Astrocyte of the spinal cord (primary cell): ENCODE measurements at regions not wholly inside any gene's neighbourhood (a gene's known extent, or its start where the extent isn't known, plus 50 kb on each side); places are given as distances from the start of the nearest gene placed in this dataset.
A peak's percentile ranks its signal among the peaks of the same experiment; 100 is the strongest.

Experiments used
- DNase-seq: peaks from one replicate; pipeline ENCODE4 v3.0.0; 2011; ENCODE audit warnings: low read depth, low spot score
- H3K4me3 ChIP-seq: 2 replicates; pipeline ENCODE4 v1.5.1; 2011; ENCODE audit warnings: low read depth, mild to moderate bottlenecking, low read length, moderate library complexity
- in situ Hi-C: cut with HindIII; loops from 2 replicates; pipeline ENCODE4 v1.10.0; 2017; ENCODE audit warnings: low sequenced_read_pairs
- TF ChIP-seq, protein P1 (sequence below): IDR thresholded peaks from 2 replicates; pipeline ENCODE4 v1.5.1; 2012; ENCODE audit warnings: low read depth, mild to moderate bottlenecking, low read length, inconsistent platforms

DNA sequence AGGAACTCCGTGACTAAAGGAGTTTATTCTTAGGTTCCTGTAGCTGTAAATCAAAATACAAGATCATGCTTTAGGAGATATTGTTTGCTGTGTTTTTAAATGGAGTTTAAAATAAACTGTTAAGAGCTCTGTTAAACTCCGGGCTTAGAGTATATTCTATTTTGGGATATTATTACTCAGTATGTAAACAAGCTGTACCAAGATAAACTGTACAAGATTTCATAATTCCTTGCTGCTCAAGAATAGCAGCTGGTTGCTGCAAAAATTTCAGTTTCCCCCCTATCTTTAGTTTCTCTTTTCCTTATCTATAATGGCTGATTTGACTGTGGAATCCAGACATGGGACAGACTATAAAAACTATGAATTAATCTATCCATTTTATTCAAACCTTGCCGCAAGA, 215.7 kb downstream of the HTR7 start:
- peak; percentile 15 for DNase-seq
- no peak overlapping the region for H3K4me3 ChIP-seq
- TF ChIP-seq, protein P1, sequence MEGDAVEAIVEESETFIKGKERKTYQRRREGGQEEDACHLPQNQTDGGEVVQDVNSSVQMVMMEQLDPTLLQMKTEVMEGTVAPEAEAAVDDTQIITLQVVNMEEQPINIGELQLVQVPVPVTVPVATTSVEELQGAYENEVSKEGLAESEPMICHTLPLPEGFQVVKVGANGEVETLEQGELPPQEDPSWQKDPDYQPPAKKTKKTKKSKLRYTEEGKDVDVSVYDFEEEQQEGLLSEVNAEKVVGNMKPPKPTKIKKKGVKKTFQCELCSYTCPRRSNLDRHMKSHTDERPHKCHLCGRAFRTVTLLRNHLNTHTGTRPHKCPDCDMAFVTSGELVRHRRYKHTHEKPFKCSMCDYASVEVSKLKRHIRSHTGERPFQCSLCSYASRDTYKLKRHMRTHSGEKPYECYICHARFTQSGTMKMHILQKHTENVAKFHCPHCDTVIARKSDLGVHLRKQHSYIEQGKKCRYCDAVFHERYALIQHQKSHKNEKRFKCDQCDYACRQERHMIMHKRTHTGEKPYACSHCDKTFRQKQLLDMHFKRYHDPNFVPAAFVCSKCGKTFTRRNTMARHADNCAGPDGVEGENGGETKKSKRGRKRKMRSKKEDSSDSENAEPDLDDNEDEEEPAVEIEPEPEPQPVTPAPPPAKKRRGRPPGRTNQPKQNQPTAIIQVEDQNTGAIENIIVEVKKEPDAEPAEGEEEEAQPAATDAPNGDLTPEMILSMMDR, result no peak
- in situ Hi-C loops, result no loop called here

DNA sequence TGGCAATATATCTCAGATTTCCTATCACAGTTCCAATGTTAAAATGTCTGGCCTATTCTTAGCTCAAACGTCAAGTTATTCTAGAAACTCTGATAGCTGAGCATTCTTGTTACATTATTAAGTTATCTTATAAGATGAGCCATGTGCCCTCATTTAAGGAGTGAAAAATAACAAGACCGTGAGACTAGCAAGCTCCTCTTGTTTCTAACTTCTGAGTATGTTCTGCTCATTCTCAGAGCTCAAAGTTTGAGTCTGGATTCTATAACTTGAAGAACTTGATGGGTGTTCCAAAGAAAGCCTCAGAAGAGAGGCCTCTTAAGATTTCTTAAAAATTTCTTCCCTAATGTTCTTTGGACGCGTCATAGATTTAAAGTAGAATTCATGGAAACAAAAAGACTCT, 215.2 kb downstream of the HTR7 start:
- H3K4me3 ChIP-seq, result no peak overlapping the region
- TF ChIP-seq, protein P1, result no peak
- in situ Hi-C loops, result no loop called here
- no peak for DNase-seq

DNA sequence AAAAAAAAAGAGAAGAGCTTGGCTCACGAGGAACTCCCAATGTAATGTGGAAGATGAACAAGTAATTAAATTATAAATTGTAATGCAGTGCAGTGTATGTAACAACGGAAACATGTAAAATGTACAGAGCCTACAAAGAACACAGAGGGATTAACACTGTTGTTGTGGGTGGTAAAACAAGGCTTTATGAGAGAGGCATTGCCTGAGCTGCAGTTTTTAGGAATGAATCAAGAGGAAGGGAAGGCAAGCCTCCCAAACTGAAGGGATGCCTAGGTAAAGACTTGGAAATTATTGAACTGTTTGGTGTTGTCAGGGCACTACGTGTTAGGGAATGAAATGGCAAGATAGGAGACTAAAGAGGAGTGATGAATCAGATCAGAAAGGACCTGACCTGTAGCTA, 213.7 kb downstream of the HTR7 start:
- in situ Hi-C loops, result no loop called here
- DNase-seq, result no peak
- TF ChIP-seq, protein P1, result no peak
- no peak overlapping the region for H3K4me3 ChIP-seq

DNA sequence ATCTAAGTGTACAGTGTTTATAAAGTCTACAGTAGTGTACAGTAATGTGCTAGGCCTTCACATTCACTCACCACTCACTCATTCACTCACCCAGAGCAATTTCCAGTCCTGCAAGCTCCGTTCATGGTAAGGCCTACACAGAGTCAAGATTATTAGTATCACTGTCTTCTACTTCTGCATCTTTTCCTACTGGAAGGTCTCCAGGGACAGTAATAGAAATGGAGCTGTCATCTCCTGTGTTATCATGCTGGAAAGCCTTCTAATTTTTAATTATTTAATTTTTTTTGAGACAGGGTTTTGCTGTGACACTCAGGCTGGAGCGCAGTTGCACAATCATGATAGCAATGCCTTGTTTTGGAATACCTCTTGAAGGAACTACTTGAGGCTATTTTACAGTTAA, 207.0 kb downstream of the HTR7 start:
- TF ChIP-seq, protein P1, result no peak
- H3K4me3 ChIP-seq, result no peak overlapping the region
- in situ Hi-C loops, result no loop called here
- no peak for DNase-seq

DNA sequence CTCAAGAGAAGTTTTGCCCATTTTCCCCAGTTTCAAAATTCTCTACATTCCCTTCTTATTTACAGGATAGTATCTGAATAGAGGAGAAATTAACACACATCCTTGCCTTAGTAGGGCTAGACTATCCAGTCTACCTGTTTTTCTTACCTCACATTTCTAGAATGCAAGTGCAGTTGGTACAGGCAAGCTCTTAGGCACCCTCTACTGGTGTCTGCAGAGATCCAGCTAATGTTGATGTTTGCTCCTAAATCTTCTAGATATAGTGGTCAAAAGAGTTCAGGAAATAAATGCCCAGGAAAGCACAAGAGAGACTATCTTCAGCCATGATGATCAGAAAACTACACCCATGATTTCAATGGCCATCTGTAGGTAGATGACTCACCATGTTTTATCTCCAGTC, 205.3 kb downstream of the HTR7 start:
- TF ChIP-seq, protein P1, result peak; percentile 77
- in situ Hi-C loops, result no loop called here
- DNase-seq, result peak; percentile 48
- H3K4me3 ChIP-seq, result no peak overlapping the region

DNA sequence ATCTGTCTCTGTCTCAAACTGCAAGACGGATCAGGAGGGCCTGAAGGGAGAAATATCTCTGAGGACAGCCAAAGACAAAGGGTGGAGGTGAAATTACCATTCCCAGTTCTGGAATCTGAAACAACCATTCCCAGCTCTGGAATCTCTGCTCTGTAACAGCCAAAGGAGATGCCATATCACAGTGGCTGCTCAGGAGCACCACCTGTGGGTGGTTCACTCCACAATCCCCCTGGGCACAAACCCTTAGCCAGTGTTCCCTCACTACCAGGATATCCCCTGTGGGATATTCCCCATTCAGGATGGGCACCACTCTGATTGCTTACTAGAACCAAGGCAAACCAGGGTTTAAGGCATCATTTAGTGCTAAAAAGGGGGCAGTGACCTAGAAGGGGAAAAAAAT, 199.0 kb downstream of the HTR7 start:
- H3K4me3 ChIP-seq, result no peak overlapping the region
- in situ Hi-C loops, result no loop called here
- TF ChIP-seq, protein P1, result no peak
- no peak for DNase-seq
